ENCODE measurements at regions not wholly inside any gene's neighbourhood (a gene's known extent, or its start where the extent isn't known, plus 50 kb on each side); places are given as distances from the start of the nearest gene placed in this dataset.

- ChIA-PET POLR2A (no interaction called here), CTCF (no interaction called here)
Measured at GRCh38 chr11:119943298-119943655, 194.6 kb downstream of the TRIM29 start.

GRCh38 chr11:119942583-119943297, 195.2 kb downstream of the TRIM29 start:
- CTCF ChIA-PET, result no interaction called here
- POLR2A ChIA-PET, result no interaction called here

GRCh38 chr11:119941636-119942411, 196.1 kb downstream of the TRIM29 start:
- ChIA-PET POLR2A (no interaction called here), CTCF (no interaction called here)

GRCh38 chr11:119941171-119941570, 196.7 kb downstream of the TRIM29 start:
- CTCF ChIA-PET, result no interaction called here
- POLR2A ChIA-PET, result no interaction called here

GRCh38 chr11:119940401-119940976, 197.4 kb downstream of the TRIM29 start:
- CTCF ChIA-PET, result no interaction called here

GRCh38 chr11:119937412-119937811, 200.5 kb downstream of the TRIM29 start:
- CTCF ChIA-PET, result no interaction called here
- POLR2A ChIA-PET, result no interaction called here

More at GRCh38 chr11:119940401-119940976, 197.4 kb downstream of the TRIM29 start:
- POLR2A ChIA-PET, result no interaction called here

GRCh38 chr11:119936426-119936825, 201.5 kb downstream of the TRIM29 start:
- POLR2A ChIA-PET, result no interaction called here
- CTCF ChIA-PET, result no interaction called here

GRCh38 chr11:119935349-119935925, 202.5 kb downstream of the TRIM29 start:
- CTCF ChIA-PET, result no interaction called here
- POLR2A ChIA-PET, result no interaction called here

- POLR2A ChIA-PET, result no interaction called here
- CTCF ChIA-PET, result no interaction called here
Measured at GRCh38 chr11:119934866-119935265, 203.0 kb downstream of the TRIM29 start.

GRCh38 chr11:119934267-119934666, 203.6 kb downstream of the TRIM29 start:
- ChIA-PET CTCF (no interaction called here), POLR2A (no interaction called here)

GRCh38 chr11:119933584-119933983, 204.3 kb downstream of the TRIM29 start:
- ChIA-PET CTCF (no interaction called here), POLR2A (no interaction called here)

GRCh38 chr11:119932828-119933562, 204.0 kb upstream of the NECTIN1 start:
- CTCF ChIA-PET, result no interaction called here
- POLR2A ChIA-PET, result no interaction called here

- ChIA-PET POLR2A (no interaction called here), CTCF (no interaction called here)
Measured at GRCh38 chr11:119928047-119928446, 199.0 kb upstream of the NECTIN1 start.

GRCh38 chr11:119924017-119924416, 195.0 kb upstream of the NECTIN1 start:
- ChIA-PET CTCF (no interaction called here), POLR2A (no interaction called here)

GRCh38 chr11:119921571-119921970, 192.6 kb upstream of the NECTIN1 start:
- CTCF ChIA-PET, result no interaction called here

GRCh38 chr11:119920666-119921387, 191.8 kb upstream of the NECTIN1 start:
- POLR2A ChIA-PET, result no interaction called here
- CTCF ChIA-PET, result no interaction called here

More at GRCh38 chr11:119921571-119921970, 192.6 kb upstream of the NECTIN1 start:
- POLR2A ChIA-PET, result no interaction called here

- CTCF ChIA-PET, result no interaction called here
Measured at GRCh38 chr11:119919656-119920055, 190.7 kb upstream of the NECTIN1 start.

GRCh38 chr11:119918347-119918746, 189.3 kb upstream of the NECTIN1 start:
- CTCF ChIA-PET, result no interaction called here
- POLR2A ChIA-PET, result no interaction called here

More at GRCh38 chr11:119919656-119920055, 190.7 kb upstream of the NECTIN1 start:
- POLR2A ChIA-PET, result no interaction called here

GRCh38 chr11:119916568-119916967, 187.6 kb upstream of the NECTIN1 start:
- CTCF ChIA-PET, result no interaction called here

GRCh38 chr11:119912229-119912628, 183.2 kb upstream of the NECTIN1 start:
- CTCF ChIA-PET, result no interaction called here
- POLR2A ChIA-PET, result no interaction called here

More at GRCh38 chr11:119916568-119916967, 187.6 kb upstream of the NECTIN1 start:
- POLR2A ChIA-PET, result no interaction called here

Data from activated CD8-positive, alpha-beta memory T cell treated with anti-CD3 and anti-CD28 coated beads for 36 hours (primary cell).